HepG2 (cell line): ENCODE measurements at regions not wholly inside any gene's neighbourhood (a gene's known extent, or its start where the extent isn't known, plus 50 kb on each side); places are given as distances from the start of the nearest gene placed in this dataset.

Experiments used
- BORCS8-MEF2B ChIP-seq: sonication (generic); formaldehyde crosslinking; IDR thresholded peaks from 2 replicates; pipeline ENCODE4 v1.8.0; 2022; ENCODE audit warnings: mild to moderate bottlenecking, missing genetic modification reagents
- CHD4 ChIP-seq: fragments of 200-600 bp; sonication (generic); IDR thresholded peaks from 2 replicates; pipeline ENCODE4 v1.7.0; 2017; ENCODE audit warnings: mild to moderate bottlenecking, low read length, borderline replicate concordance
- HDAC2 ChIP-seq: sonication (generic); formaldehyde crosslinking; IDR thresholded peaks from 2 replicates; pipeline ENCODE4 v1.4.0; 2020; ENCODE audit warnings: missing genetic modification reagents
- NFKB2 ChIP-seq: sonication (generic); formaldehyde crosslinking; IDR thresholded peaks from 2 replicates; pipeline ENCODE4 v1.4.0; 2020; ENCODE audit warnings: missing genetic modification reagents, borderline replicate concordance
- NPAS2 ChIP-seq: sonication (generic); formaldehyde crosslinking; IDR thresholded peaks from 2 replicates; pipeline ENCODE4 v1.8.0; 2022; ENCODE audit warnings: mild to moderate bottlenecking, missing genetic modification reagents, borderline replicate concordance
- PAF1 ChIP-seq: IDR thresholded peaks from 2 replicates; pipeline ENCODE4 v1.6.1; 2016; ENCODE audit warnings: missing genetic modification reagents, missing compliant biosample characterization
- SRF ChIP-seq: IDR thresholded peaks from 2 replicates; pipeline ENCODE4 v1.6.1; 2011; ENCODE audit warnings: mild to moderate bottlenecking, low read depth, low read length, moderate library complexity
- SRY ChIP-seq: sonication (generic); formaldehyde crosslinking; IDR thresholded peaks from 2 replicates; pipeline ENCODE4 v1.8.0; 2022; ENCODE audit warnings: mild to moderate bottlenecking, missing genetic modification reagents
- YEATS4 ChIP-seq: sonication (generic); formaldehyde crosslinking; IDR thresholded peaks from 2 replicates; pipeline ENCODE4 v1.4.0; 2020; ENCODE audit warnings: missing genetic modification reagents, borderline replicate concordance
- ZNF234 ChIP-seq: sonication (generic); formaldehyde crosslinking; conservative IDR thresholded peaks from 2 replicates; pipeline ENCODE4 v1.5.1; 2020; ENCODE audit warnings: mild to moderate bottlenecking, missing genetic modification reagents
- ZNF253 ChIP-seq: sonication (generic); formaldehyde crosslinking; IDR thresholded peaks from 2 replicates; pipeline ENCODE4 v1.8.0; 2022; ENCODE audit warnings: mild to moderate bottlenecking, missing genetic modification reagents, borderline replicate concordance
- ZNF326 ChIP-seq: sonication (generic); formaldehyde crosslinking; IDR thresholded peaks from 2 replicates; pipeline ENCODE4 v1.4.0; 2020; ENCODE audit warnings: missing genetic modification reagents, borderline replicate concordance
- ZNF550 ChIP-seq: sonication (generic); formaldehyde crosslinking; IDR thresholded peaks from 2 replicates; pipeline ENCODE4 v1.4.0; 2020; ENCODE audit warnings: mild to moderate bottlenecking, missing genetic modification reagents, borderline replicate concordance
- ZNF775 ChIP-seq: sonication (generic); formaldehyde crosslinking; IDR thresholded peaks from 2 replicates; pipeline ENCODE4 v1.4.0; 2020; ENCODE audit warnings: missing genetic modification reagents, mild to moderate bottlenecking, moderate library complexity, borderline replicate concordance
- ZNF781 ChIP-seq: sonication (generic); formaldehyde crosslinking; IDR thresholded peaks from 2 replicates; pipeline ENCODE4 v1.5.1; 2020; ENCODE audit warnings: borderline replicate concordance, mild to moderate bottlenecking, missing genetic modification reagents; ENCODE audit errors: not compliant biosample characterization
- ZNF878 ChIP-seq: sonication (generic); formaldehyde crosslinking; IDR thresholded peaks from 2 replicates; pipeline ENCODE4 v1.8.1; 2023; ENCODE audit warnings: mild to moderate bottlenecking, missing genetic modification reagents, moderate library complexity
- TF ChIP-seq, protein P1 (sequence below): sonication (generic); formaldehyde crosslinking; conservative IDR thresholded peaks from 2 replicates; pipeline ENCODE4 v1.4.0; 2020; ENCODE audit warnings: mild to moderate bottlenecking, missing genetic modification reagents, moderate library complexity
- TF ChIP-seq, protein P2 (sequence below): sonication (generic); formaldehyde crosslinking; IDR thresholded peaks from 2 replicates; pipeline ENCODE4 v1.9.0; 2021; ENCODE audit warnings: missing genetic modification reagents, borderline replicate concordance
- TF ChIP-seq, protein P3 (sequence below): sonication (generic); formaldehyde crosslinking; IDR thresholded peaks from 2 replicates; pipeline ENCODE4 v1.8.0; 2022; ENCODE audit warnings: mild to moderate bottlenecking, missing genetic modification reagents, borderline replicate concordance
- TF ChIP-seq, protein P4 (sequence below): sonication (generic); formaldehyde crosslinking; conservative IDR thresholded peaks from 2 replicates; pipeline ENCODE4 v1.4.0; 2020; ENCODE audit warnings: missing genetic modification reagents

DNA sequence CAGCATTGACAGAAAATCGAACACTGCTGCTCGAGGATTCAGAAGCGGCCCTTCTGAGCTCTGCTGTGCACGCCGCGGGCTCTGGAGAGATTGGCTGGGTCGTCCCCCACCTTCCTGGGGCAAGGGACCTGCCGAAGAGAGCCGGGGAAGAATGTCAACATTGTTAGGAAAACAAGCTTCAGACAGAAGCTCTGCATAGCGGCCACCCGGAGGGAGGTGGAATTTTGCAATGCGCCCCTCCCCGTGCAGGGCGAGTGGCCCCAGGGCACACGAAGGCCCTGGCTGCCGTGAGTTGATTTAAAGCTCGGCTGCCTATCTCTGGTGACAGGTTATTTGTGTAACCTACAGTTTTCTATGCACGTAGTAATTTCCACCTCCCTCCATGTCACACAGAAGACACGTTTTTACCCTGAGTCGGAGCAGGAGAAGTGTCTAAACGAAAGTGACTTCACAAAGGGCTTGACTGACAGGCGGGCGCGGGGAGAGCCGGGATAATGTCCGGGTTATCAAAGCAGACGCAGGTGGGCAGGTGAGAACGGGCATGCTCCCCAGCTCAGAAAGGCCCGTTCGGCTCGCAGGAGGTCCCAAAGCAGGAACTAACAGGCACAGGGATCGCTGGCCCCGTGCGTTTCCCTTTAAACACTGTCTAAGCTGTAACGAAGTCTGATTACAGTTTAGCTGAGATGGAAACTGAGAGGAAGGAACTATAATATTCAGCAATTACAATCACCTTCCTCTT is 84.6 kb downstream of the PDGFA start (continued):
- TF ChIP-seq SRY (CRISPR knock-in tag), result 0 out of 2 replicates have a peak, but pooled peaks have one; percentile 32
- no peak for TF ChIP-seq ZNF781
- TF ChIP-seq NPAS2 (CRISPR knock-in tag), result no peak
- TF ChIP-seq ZNF234 (CRISPR knock-in tag), result no peak
- no peak for TF ChIP-seq SRF
- TF ChIP-seq, protein P1, sequence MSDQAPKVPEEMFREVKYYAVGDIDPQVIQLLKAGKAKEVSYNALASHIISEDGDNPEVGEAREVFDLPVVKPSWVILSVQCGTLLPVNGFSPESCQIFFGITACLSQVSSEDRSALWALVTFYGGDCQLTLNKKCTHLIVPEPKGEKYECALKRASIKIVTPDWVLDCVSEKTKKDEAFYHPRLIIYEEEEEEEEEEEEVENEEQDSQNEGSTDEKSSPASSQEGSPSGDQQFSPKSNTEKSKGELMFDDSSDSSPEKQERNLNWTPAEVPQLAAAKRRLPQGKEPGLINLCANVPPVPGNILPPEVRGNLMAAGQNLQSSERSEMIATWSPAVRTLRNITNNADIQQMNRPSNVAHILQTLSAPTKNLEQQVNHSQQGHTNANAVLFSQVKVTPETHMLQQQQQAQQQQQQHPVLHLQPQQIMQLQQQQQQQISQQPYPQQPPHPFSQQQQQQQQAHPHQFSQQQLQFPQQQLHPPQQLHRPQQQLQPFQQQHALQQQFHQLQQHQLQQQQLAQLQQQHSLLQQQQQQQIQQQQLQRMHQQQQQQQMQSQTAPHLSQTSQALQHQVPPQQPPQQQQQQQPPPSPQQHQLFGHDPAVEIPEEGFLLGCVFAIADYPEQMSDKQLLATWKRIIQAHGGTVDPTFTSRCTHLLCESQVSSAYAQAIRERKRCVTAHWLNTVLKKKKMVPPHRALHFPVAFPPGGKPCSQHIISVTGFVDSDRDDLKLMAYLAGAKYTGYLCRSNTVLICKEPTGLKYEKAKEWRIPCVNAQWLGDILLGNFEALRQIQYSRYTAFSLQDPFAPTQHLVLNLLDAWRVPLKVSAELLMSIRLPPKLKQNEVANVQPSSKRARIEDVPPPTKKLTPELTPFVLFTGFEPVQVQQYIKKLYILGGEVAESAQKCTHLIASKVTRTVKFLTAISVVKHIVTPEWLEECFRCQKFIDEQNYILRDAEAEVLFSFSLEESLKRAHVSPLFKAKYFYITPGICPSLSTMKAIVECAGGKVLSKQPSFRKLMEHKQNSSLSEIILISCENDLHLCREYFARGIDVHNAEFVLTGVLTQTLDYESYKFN (CRISPR knock-in tag), result peak; percentile 59
- no peak for TF ChIP-seq YEATS4 (CRISPR knock-in tag)
- no peak for TF ChIP-seq BORCS8-MEF2B (CRISPR knock-in tag)
- no peak for TF ChIP-seq PAF1 (CRISPR knock-in tag)
- no peak for TF ChIP-seq NFKB2
- no peak for TF ChIP-seq ZNF550
- TF ChIP-seq, protein P2, sequence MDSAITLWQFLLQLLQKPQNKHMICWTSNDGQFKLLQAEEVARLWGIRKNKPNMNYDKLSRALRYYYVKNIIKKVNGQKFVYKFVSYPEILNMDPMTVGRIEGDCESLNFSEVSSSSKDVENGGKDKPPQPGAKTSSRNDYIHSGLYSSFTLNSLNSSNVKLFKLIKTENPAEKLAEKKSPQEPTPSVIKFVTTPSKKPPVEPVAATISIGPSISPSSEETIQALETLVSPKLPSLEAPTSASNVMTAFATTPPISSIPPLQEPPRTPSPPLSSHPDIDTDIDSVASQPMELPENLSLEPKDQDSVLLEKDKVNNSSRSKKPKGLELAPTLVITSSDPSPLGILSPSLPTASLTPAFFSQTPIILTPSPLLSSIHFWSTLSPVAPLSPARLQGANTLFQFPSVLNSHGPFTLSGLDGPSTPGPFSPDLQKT (CRISPR knock-in tag), result no peak
- no peak for TF ChIP-seq ZNF878
- no peak for TF ChIP-seq ZNF253
- TF ChIP-seq, protein P3, sequence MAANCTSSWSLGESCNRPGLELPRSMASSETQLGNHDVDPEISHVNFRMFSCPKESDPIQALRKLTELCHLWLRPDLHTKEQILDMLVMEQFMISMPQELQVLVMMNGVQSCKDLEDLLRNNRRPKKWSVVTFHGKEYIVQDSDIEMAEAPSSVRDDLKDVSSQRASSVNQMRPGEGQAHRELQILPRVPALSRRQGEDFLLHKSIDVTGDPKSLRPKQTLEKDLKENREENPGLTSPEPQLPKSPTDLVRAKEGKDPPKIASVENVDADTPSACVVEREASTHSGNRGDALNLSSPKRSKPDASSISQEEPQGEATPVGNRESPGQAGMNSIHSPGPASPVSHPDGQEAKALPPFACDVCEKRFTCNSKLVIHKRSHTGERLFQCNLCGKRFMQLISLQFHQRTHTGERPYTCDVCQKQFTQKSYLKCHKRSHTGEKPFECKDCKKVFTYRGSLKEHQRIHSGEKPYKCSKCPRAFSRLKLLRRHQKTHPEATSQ (CRISPR knock-in tag), result no peak
- no peak for TF ChIP-seq ZNF775
- peak; percentile 72; the same call in 1 of the 2 replicates for TF ChIP-seq HDAC2 (CRISPR knock-in tag)
- TF ChIP-seq ZNF326 (CRISPR knock-in tag), result no peak
- TF ChIP-seq, protein P4, sequence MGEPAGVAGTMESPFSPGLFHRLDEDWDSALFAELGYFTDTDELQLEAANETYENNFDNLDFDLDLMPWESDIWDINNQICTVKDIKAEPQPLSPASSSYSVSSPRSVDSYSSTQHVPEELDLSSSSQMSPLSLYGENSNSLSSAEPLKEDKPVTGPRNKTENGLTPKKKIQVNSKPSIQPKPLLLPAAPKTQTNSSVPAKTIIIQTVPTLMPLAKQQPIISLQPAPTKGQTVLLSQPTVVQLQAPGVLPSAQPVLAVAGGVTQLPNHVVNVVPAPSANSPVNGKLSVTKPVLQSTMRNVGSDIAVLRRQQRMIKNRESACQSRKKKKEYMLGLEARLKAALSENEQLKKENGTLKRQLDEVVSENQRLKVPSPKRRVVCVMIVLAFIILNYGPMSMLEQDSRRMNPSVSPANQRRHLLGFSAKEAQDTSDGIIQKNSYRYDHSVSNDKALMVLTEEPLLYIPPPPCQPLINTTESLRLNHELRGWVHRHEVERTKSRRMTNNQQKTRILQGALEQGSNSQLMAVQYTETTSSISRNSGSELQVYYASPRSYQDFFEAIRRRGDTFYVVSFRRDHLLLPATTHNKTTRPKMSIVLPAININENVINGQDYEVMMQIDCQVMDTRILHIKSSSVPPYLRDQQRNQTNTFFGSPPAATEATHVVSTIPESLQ (CRISPR knock-in tag), result no peak
- TF ChIP-seq CHD4, result no peak
